OCI-LY7 (cell line): ENCODE measurements at regions not wholly inside any gene's neighbourhood (a gene's known extent, or its start where the extent isn't known, plus 50 kb on each side); places are given as distances from the start of the nearest gene placed in this dataset.

Experiments
- BruUV-seq: library from RNA; stranded (reverse); fragments of 400-500 nt; replicated peaks from 2 replicates; lab custom pipeline; 2021; lab: Mats Ljungman, UMichigan
- CTCF ChIA-PET: fragments of 300-600 bp; sonication (Branson Sonifier 250); formaldehyde crosslinking; loops from one replicate; lab custom pipeline; 2022; ENCODE audit warnings: antibody characterized with exemption; ENCODE audit not compliant: unreplicated experiment; lab: Charles Lee
- POLR2A ChIA-PET: fragments of 300-600 bp; sonication (Branson Sonifier 250); formaldehyde crosslinking; loops from one replicate; lab custom pipeline; 2022; ENCODE audit warnings: antibody characterized with exemption; lab: Charles Lee
- DNase-seq: peaks from one replicate; pipeline ENCODE4 v3.0.0-alpha.2; 2015; ENCODE audit warnings: low spot score
- H2AFZ ChIP-seq: fragments of 200-600 bp; sonication (generic), shearing (Covaris generic); 2 replicates; pipeline ENCODE4 v1.6.1; 2014; ENCODE audit warnings: mild to moderate bottlenecking, antibody characterized with exemption, low read length, moderate library complexity
- H3K27ac ChIP-seq: fragments of 200-600 bp; sonication (generic); 2 replicates; pipeline ENCODE4 v1.5.1; 2014; ENCODE audit warnings: mixed run types, low read depth, mild to moderate bottlenecking, moderate library complexity, low read length, inconsistent platforms; ENCODE audit not compliant: poor library complexity, severe bottlenecking
- H3K36me3 ChIP-seq: fragments of 200-600 bp; sonication (generic); 2 replicates; pipeline ENCODE4 v1.6.1; 2014; ENCODE audit warnings: mild to moderate bottlenecking, antibody characterized with exemption, low read length, moderate library complexity, mixed read lengths; ENCODE audit not compliant: insufficient read depth
- H3K4me1 ChIP-seq: fragments of 200-600 bp; sonication (generic); 2 replicates; pipeline ENCODE4 v1.5.1; 2014; ENCODE audit warnings: mild to moderate bottlenecking, low read length; ENCODE audit not compliant: insufficient read depth, poor library complexity, severe bottlenecking
- H3K4me2 ChIP-seq: fragments of 200-600 bp; sonication (generic); 2 replicates; pipeline ENCODE4 v1.6.1; 2014; ENCODE audit warnings: mild to moderate bottlenecking, low read length
- H3K4me3 ChIP-seq: fragments of 200-600 bp; sonication (generic); 2 replicates; pipeline ENCODE4 v1.5.1; 2014; ENCODE audit warnings: mild to moderate bottlenecking, low read depth, low read length; ENCODE audit not compliant: poor library complexity, severe bottlenecking
- H3K79me2 ChIP-seq: fragments of 200-600 bp; sonication (generic); 2 replicates; pipeline ENCODE4 v1.6.1; 2016; ENCODE audit warnings: low read depth, mild to moderate bottlenecking, low read length, moderate library complexity, mixed read lengths; ENCODE audit not compliant: insufficient read depth
- H3K9me2 ChIP-seq: fragments of 200-600 bp; sonication (generic); 2 replicates; pipeline ENCODE4 v1.6.1; 2016; ENCODE audit warnings: mild to moderate bottlenecking, low read length, mixed read lengths; ENCODE audit not compliant: insufficient read depth
- H3K9me3 ChIP-seq: fragments of 200-600 bp; sonication (generic); 2 replicates; pipeline ENCODE4 v1.6.1; 2014; ENCODE audit warnings: mild to moderate bottlenecking, mixed run types, low read length, mixed read lengths
- H4K20me1 ChIP-seq: fragments of 200-600 bp; sonication (generic); 2 replicates; pipeline ENCODE4 v1.6.1; 2014; ENCODE audit warnings: mild to moderate bottlenecking, antibody characterized with exemption, low read length, moderate library complexity, mixed read lengths; ENCODE audit not compliant: insufficient read depth
- EZH2phosphoT487 ChIP-seq: fragments of 200-600 bp; sonication (generic); IDR thresholded peaks from 2 replicates; pipeline ENCODE4 v1.6.1; 2018; ENCODE audit warnings: low read depth, borderline replicate concordance, mild to moderate bottlenecking, mixed run types, antibody characterized with exemption, low read length, moderate library complexity, mixed read lengths
- intact Hi-C: fragments of 100-400 bp; cut with micrococcal nuclease; formaldehyde crosslinking; loops from one replicate; pipeline ENCODE4 v1.10.0; 2022; ENCODE audit not compliant: unreplicated experiment
- TF ChIP-seq, protein P1 (sequence below): fragments of 200-600 bp; sonication (generic); conservative IDR thresholded peaks from 2 replicates; pipeline ENCODE4 v1.5.1; 2014; ENCODE audit warnings: mild to moderate bottlenecking, antibody characterized with exemption, low read length, moderate library complexity, mixed read lengths

DNA sequence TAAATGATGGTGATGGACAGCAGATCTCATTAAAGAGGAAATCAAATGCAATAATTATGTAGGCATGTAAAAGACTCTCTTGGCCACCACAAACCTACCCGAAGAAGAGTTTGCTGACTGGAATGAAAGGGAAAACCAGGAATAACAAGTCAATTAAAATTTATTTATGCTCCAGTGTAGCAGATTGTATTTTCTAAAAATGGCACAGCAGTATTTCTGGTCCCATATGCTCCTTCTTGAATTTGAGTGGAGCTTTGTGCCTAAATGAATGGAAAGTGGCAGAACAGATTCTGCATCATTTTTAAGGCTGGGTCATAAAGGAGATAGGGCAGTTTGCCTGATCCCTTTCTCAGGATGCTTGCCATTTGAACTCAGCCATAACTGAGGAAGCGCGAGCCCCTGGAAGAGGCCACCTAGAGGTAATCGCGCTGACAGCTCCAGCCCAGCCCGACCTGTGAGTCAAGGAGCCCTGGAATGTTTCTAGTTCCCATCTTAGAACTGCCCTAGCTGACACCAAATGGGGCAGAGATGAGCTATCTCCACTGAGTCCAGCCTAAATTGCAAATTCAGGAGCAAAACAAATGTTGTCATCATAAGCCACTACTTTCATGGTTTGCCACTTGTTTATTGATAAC lies 229.2 kb upstream of the TMTC1 start:
- ChIA-PET POLR2A (no interaction called here), CTCF (no interaction called here)
- Histone ChIP-seq H3K4me2 (no peak overlapping the region), H3K9me3 (no peaks in the 10 kb centered on the region), H3K4me1 (no peaks in the 10 kb centered on the region), H4K20me1 (no peaks in the 10 kb centered on the region), H3K9me2 (no peaks in the 10 kb centered on the region), H3K79me2 (no peaks in the 10 kb centered on the region), H3K4me3 (no peak overlapping the region), H3K27ac (no peak overlapping the region), H3K36me3 (no peaks in the 10 kb centered on the region), H2AFZ (no peak overlapping the region)
- no TSS peak for BruUV-seq
- TF ChIP-seq, protein P1, sequence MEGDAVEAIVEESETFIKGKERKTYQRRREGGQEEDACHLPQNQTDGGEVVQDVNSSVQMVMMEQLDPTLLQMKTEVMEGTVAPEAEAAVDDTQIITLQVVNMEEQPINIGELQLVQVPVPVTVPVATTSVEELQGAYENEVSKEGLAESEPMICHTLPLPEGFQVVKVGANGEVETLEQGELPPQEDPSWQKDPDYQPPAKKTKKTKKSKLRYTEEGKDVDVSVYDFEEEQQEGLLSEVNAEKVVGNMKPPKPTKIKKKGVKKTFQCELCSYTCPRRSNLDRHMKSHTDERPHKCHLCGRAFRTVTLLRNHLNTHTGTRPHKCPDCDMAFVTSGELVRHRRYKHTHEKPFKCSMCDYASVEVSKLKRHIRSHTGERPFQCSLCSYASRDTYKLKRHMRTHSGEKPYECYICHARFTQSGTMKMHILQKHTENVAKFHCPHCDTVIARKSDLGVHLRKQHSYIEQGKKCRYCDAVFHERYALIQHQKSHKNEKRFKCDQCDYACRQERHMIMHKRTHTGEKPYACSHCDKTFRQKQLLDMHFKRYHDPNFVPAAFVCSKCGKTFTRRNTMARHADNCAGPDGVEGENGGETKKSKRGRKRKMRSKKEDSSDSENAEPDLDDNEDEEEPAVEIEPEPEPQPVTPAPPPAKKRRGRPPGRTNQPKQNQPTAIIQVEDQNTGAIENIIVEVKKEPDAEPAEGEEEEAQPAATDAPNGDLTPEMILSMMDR = no peak
- no peak for TF ChIP-seq EZH2phosphoT487
- no peak for DNase-seq
- intact Hi-C loops = no loop called here

DNA sequence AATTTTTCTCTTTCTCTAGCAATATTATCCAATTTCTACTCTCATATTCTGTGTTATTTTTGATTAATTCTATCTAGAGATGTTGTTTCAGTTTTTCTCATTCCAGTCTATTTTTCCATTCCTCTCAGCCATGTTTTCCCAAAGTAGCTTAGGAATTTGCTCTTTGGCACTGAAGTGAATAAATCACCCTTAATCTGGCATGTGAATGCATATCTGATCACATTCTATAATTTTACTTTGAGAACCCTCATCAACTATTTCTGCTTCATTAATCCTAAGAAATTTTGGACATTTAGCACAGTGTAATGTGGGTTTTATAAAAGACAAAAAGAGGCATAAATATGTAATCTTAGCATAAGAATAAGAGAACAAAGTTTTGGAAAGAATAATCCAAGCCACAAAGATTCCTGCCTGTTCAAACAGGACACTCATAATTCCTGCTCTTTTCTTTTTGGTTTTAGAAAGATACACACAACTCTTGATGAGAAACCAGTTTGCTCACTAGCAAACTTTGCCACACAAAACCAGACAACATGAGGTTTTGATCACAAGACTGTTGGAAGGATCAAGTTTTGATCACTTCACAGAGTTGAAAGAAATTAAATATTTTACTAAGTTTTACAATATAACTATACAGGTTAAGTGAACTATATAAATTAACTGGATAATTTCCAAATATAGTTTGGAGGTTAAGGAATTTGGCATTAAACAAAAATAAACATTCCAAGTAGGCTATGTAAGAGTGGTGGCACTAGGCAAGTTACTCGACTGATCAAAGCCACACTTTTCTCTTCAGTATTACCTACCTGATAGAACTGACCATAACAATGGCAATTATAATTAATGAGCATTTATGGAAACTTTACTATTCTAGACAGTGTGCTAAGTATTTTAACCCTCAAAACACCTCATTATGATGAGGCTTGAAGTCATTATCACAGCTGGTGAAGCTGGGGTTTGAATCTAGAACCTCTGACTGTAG lies 226.6 kb upstream of the TMTC1 start:
- Histone ChIP-seq H3K79me2 (no peaks in the 10 kb centered on the region), H3K4me3 (no peak overlapping the region), H4K20me1 (no peaks in the 10 kb centered on the region), H3K4me1 (no peaks in the 10 kb centered on the region), H3K36me3 (no peaks in the 10 kb centered on the region), H3K9me2 (no peaks in the 10 kb centered on the region), H3K27ac (no peak overlapping the region), H2AFZ (no peak overlapping the region), H3K9me3 (no peaks in the 10 kb centered on the region), H3K4me2 (no peak overlapping the region)
- DNase-seq = no peak
- no TSS peak for BruUV-seq
- intact Hi-C loops = no loop called here
- CTCF ChIA-PET = no interaction called here
- no peak for TF ChIP-seq EZH2phosphoT487
- TF ChIP-seq, protein P1 = no peak
- POLR2A ChIA-PET = no interaction called here
